ENCODE measurements at regions not wholly inside any gene's neighbourhood (a gene's known extent, or its start where the extent isn't known, plus 50 kb on each side); places are given as distances from the start of the nearest gene placed in this dataset.

- peak overlapping the region; percentile 66 for H3K27ac ChIP-seq
- TF ChIP-seq, protein P1, sequence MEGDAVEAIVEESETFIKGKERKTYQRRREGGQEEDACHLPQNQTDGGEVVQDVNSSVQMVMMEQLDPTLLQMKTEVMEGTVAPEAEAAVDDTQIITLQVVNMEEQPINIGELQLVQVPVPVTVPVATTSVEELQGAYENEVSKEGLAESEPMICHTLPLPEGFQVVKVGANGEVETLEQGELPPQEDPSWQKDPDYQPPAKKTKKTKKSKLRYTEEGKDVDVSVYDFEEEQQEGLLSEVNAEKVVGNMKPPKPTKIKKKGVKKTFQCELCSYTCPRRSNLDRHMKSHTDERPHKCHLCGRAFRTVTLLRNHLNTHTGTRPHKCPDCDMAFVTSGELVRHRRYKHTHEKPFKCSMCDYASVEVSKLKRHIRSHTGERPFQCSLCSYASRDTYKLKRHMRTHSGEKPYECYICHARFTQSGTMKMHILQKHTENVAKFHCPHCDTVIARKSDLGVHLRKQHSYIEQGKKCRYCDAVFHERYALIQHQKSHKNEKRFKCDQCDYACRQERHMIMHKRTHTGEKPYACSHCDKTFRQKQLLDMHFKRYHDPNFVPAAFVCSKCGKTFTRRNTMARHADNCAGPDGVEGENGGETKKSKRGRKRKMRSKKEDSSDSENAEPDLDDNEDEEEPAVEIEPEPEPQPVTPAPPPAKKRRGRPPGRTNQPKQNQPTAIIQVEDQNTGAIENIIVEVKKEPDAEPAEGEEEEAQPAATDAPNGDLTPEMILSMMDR (conservative IDR thresholded peaks at IDR 0.05): 0 out of 2 replicates have a peak, but pooled peaks have one; percentile 5
These were observed 77.1 kb upstream of the UNC5B start for GRCh38 chr10:71135236-71135635.

- TF ChIP-seq, protein P1 (conservative IDR thresholded peaks at IDR 0.05): no peak
- H3K27ac ChIP-seq: peak overlapping the region; percentile 66
These were observed 76.2 kb upstream of the UNC5B start for GRCh38 chr10:71136036-71136721.

GRCh38 chr10:71137701-71138100, 74.7 kb upstream of the UNC5B start:
- H3K27ac ChIP-seq: no peak overlapping the region
- TF ChIP-seq, protein P1 (conservative IDR thresholded peaks at IDR 0.05): no peak

- TF ChIP-seq, protein P1 (conservative IDR thresholded peaks at IDR 0.05): no peak
- no peak overlapping the region for H3K27ac ChIP-seq
These were observed 74.1 kb upstream of the UNC5B start for GRCh38 chr10:71138166-71138830.

- TF ChIP-seq, protein P1 (conservative IDR thresholded peaks at IDR 0.05): no peak
- H3K27ac ChIP-seq: no peak overlapping the region
These were observed 70.8 kb upstream of the UNC5B start for GRCh38 chr10:71141528-71141927.

GRCh38 chr10:71143170-71143569, 69.2 kb upstream of the UNC5B start:
- no peak overlapping the region for H3K27ac ChIP-seq
- TF ChIP-seq, protein P1 (conservative IDR thresholded peaks at IDR 0.05): no peak

DNA sequence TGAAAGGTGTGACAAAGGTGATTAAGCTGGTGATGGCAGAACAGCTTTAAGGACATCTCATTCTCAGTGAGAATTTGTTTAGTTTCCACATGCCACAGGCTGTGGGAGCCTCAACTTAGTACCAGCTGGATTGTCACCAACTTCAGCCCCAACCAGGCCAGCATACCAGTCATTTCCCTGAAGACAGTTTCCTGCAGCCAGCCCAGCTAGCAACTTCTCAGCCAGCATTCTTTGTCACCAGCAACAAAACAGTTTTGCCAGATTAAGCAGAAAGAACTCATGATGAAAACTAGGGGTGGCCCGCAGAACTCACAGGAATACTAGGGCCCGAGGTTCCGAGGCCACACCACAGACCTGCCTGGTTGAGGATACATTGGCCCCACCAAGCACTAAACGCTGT, 68.8 kb upstream of the UNC5B start:
- H3K27ac ChIP-seq: no peak overlapping the region
- TF ChIP-seq, protein P1 (conservative IDR thresholded peaks at IDR 0.05): no peak
